Brain microvascular endothelial cell (primary cell): ENCODE measurements at regions not wholly inside any gene's neighbourhood (a gene's known extent, or its start where the extent isn't known, plus 50 kb on each side); places are given as distances from the start of the nearest gene placed in this dataset.

Source experiments
- DNase-seq: peaks from one replicate; pipeline ENCODE4 v3.0.0-alpha.2; 2020
- H3K27ac ChIP-seq: fragments of 250-450 bp; sonication (Bioruptor Pico); 2 replicates; pipeline ENCODE4 v1.5.1; 2020; ENCODE audit warnings: mild to moderate bottlenecking, moderate library complexity
- H3K27me3 ChIP-seq: fragments of 250-450 bp; sonication (Bioruptor Pico); replicated peaks from 2 replicates; pipeline ENCODE4 v1.5.1; 2020; ENCODE audit warnings: mild to moderate bottlenecking
- H3K36me3 ChIP-seq: fragments of 250-450 bp; sonication (Bioruptor Pico); replicated peaks from 2 replicates; pipeline ENCODE4 v1.5.1; 2020; ENCODE audit warnings: mild to moderate bottlenecking
- H3K4me3 ChIP-seq: 2 replicates; pipeline ENCODE4 v1.5.1; 2011; ENCODE audit warnings: low read depth, mild to moderate bottlenecking, control low read depth, low read length, moderate library complexity
- in situ Hi-C: cut with HindIII; loops from 2 replicates; pipeline ENCODE4 v1.10.0; 2017; ENCODE audit warnings: low sequenced_read_pairs, low pct_ligation_motif_present
- TF ChIP-seq, protein P1 (sequence below): IDR thresholded peaks from 2 replicates; pipeline ENCODE4 v1.5.1; 2011; ENCODE audit warnings: low read depth, mild to moderate bottlenecking, moderate library complexity, low read length, control low read depth, inconsistent platforms; ENCODE audit errors: missing control alignments

DNA sequence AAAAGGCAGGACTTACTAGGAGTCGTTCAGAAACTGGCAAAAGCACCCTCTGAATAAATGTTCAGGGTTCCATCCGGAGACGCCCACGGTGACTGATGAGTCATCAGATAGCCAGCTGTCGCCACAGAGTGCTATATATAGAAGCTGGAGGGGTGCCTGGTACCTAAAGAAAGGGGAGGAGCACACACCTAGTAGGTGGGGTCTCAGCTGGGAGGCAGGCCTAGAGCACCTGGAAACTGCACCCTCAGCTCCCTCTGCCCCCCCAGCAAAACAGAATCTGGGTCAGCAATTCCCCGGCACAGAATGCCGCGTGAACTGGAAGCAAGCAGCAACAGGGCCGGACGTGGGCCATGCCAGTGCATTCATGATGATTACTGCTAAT is 242.0 kb downstream of the BCOR start:
- H3K4me3 ChIP-seq: no peak overlapping the region
- H3K27me3 ChIP-seq: no peaks in the 10 kb centered on the region
- H3K36me3 ChIP-seq: no peaks in the 10 kb centered on the region
- TF ChIP-seq, protein P1, sequence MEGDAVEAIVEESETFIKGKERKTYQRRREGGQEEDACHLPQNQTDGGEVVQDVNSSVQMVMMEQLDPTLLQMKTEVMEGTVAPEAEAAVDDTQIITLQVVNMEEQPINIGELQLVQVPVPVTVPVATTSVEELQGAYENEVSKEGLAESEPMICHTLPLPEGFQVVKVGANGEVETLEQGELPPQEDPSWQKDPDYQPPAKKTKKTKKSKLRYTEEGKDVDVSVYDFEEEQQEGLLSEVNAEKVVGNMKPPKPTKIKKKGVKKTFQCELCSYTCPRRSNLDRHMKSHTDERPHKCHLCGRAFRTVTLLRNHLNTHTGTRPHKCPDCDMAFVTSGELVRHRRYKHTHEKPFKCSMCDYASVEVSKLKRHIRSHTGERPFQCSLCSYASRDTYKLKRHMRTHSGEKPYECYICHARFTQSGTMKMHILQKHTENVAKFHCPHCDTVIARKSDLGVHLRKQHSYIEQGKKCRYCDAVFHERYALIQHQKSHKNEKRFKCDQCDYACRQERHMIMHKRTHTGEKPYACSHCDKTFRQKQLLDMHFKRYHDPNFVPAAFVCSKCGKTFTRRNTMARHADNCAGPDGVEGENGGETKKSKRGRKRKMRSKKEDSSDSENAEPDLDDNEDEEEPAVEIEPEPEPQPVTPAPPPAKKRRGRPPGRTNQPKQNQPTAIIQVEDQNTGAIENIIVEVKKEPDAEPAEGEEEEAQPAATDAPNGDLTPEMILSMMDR: no peak
- in situ Hi-C loops: no loop called here
- no peak overlapping the region for H3K27ac ChIP-seq
- peak; percentile 21 for DNase-seq

DNA sequence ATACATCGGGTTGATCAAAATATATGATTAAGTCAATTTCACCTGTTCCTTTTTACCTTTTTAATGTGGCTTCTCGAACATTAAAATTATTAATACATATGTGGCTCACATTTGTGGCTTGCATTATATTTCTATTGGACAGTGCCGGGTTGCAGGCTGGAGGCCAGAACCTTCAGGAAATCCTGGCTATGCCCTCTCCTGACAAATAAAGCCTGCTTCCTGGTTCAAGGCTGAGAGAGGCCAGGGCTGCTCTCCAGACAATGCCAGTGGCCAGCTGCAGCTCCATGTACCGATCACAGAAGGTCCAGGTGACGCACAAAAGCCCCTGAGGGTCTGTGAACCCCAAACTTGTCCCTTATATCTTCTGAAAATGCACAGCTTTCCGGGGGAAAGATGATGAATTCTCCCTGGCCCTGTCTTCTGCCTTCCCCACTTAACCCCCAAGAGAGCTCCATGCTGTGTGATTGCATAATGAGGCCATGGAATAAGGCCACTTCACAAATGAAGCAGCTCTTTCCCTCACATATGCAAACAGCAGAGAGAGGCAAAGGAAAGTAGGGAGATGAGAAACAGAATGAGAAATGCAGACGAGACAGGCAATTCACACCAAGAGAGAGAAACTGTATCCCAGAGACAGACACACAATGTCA is 241.2 kb downstream of the BCOR start:
- Histone ChIP-seq H3K27me3 (no peaks in the 10 kb centered on the region), H3K4me3 (no peak overlapping the region), H3K27ac (no peak overlapping the region), H3K36me3 (no peaks in the 10 kb centered on the region)
- TF ChIP-seq, protein P1: no peak
- no peak for DNase-seq
- in situ Hi-C loops: no loop called here

DNA sequence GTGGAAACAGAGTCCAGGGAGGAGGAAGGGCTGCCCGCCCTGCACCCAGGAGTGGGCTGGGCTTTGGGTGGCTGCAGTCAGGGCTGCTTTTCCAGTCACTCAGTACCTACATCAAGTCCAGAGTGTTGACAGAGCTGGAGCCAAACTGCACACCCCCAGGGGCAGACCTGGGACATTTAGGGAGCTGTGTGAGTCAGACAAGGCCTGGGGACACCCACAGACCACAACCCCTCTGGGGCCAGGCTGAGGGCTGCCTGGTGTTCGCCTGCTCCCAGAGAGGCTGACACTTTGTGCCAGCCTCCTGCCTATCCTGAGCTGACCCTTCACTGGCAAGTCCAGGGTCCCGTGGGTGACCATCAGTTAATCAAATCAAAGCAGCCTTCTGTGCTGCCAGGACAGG is 240.0 kb downstream of the BCOR start:
- no peak for DNase-seq
- no peak overlapping the region for H3K27ac ChIP-seq
- H3K27me3 ChIP-seq: no peaks in the 10 kb centered on the region
- H3K4me3 ChIP-seq: no peak overlapping the region
- in situ Hi-C loops: no loop called here
- TF ChIP-seq, protein P1: no peak
- H3K36me3 ChIP-seq: no peaks in the 10 kb centered on the region

DNA sequence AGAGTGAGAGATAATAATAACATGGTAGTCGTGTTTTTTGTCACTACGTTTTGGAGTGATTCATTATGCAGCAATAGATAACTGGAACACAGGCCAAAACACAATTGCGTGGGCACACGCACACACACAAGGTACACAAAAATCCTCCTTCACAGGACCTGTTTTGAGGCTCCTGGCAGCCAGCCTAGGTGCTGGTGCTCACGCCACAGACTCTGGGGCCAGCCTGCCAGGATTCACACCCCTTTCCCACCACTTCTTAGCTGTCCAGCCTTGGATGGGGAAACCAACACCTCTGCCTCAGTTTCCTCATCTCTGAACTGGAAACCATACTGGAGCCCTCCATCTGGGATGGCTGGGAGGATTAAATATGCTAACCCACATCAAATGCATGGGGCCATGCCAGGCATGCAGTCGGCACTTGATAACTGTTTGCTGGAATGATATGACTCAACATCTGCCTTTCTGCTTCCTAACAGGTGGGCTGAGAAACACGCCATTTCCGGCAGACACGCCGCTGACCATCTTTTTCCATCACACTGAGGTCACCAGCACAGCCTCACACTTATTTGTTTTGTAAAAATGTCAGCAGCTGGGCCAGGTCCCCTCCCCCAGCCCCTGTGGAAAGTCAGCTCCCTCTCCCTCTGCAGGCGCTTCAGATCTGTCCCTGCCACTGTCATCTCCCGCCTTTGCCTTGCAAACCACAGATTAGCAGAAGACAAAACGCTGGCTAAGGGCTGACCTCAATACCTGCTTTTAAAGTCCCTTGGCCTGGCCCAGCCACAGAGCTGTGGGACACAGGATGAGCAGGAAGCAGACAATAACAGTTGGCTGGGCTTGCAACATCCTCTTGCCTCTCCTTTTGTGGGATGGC is 237.5 kb downstream of the BCOR start:
- H3K27me3 ChIP-seq: no peaks in the 10 kb centered on the region
- TF ChIP-seq, protein P1: peak; percentile 10
- no peaks in the 10 kb centered on the region for H3K36me3 ChIP-seq
- H3K4me3 ChIP-seq: no peak overlapping the region
- in situ Hi-C loops: no loop called here
- H3K27ac ChIP-seq: no peak overlapping the region
- peak; percentile 51 for DNase-seq

DNA sequence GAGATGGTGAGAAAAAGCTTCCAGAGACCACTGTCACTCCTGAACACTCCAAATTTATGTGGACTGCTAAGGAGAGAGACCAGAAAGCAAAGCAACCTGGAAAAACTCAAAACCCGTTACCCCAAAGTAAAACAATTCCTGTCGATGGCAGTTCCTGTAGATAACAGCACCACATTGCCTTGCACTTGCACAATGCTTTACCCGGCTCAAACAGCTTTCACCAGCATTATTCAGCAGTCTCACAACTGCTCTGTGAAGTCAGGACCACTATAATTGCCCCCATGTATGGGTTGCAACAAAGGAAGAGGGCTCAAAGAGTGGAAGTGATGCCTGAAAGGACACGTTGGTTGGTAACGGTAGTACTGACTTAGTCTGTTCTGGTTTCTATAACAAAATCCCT is 234.8 kb downstream of the BCOR start:
- in situ Hi-C loops: no loop called here
- Histone ChIP-seq H3K27ac (no peak overlapping the region), H3K36me3 (no peaks in the 10 kb centered on the region)

More for the DNA sequence above, 234.8 kb downstream of the BCOR start:
- Histone ChIP-seq H3K27me3 (no peaks in the 10 kb centered on the region), H3K4me3 (no peak overlapping the region)
- TF ChIP-seq, protein P1: no peak
- DNase-seq: no peak
